ENCODE measurements at regions not wholly inside any gene's neighbourhood (a gene's known extent, or its start where the extent isn't known, plus 50 kb on each side); places are given as distances from the start of the nearest gene placed in this dataset.
"Not testable (repeated sequence)": the region's sequence is repeated elsewhere in the genome, so short reads cannot be mapped to it uniquely, and the experiment has no call there.

- TF ChIP-seq, protein P1, sequence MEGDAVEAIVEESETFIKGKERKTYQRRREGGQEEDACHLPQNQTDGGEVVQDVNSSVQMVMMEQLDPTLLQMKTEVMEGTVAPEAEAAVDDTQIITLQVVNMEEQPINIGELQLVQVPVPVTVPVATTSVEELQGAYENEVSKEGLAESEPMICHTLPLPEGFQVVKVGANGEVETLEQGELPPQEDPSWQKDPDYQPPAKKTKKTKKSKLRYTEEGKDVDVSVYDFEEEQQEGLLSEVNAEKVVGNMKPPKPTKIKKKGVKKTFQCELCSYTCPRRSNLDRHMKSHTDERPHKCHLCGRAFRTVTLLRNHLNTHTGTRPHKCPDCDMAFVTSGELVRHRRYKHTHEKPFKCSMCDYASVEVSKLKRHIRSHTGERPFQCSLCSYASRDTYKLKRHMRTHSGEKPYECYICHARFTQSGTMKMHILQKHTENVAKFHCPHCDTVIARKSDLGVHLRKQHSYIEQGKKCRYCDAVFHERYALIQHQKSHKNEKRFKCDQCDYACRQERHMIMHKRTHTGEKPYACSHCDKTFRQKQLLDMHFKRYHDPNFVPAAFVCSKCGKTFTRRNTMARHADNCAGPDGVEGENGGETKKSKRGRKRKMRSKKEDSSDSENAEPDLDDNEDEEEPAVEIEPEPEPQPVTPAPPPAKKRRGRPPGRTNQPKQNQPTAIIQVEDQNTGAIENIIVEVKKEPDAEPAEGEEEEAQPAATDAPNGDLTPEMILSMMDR (IDR thresholded peaks at IDR 0.05; ENCODE audit: insufficient read depth, low read length), result not testable (repeated sequence)
- TF ChIP-seq REST (IDR thresholded peaks at IDR 0.05; ENCODE audit: insufficient replicate concordance, low read depth); POLR2AphosphoS5 (IDR thresholded peaks at IDR 0.05; ENCODE audit: low read depth): not testable (repeated sequence)
These were observed 489.6 kb upstream of the API5 start for GRCh38 chr11:42822188-42822587.
